Neural progenitor cell (in vitro differentiated cells): ENCODE measurements at regions not wholly inside any gene's neighbourhood (a gene's known extent, or its start where the extent isn't known, plus 50 kb on each side); places are given as distances from the start of the nearest gene placed in this dataset.

ENCODE experiments used
- DNase-seq: peaks from one replicate; pipeline ENCODE4 v3.0.0-alpha.2; 2016; ENCODE audit warnings: low spot score
- H2AFZ ChIP-seq: fragments of 200-600 bp; sonication (generic); replicated peaks from 2 replicates; pipeline ENCODE4 v1.6.1; 2016; ENCODE audit warnings: antibody characterized with exemption
- H3F3A ChIP-seq: fragments of 200-600 bp; sonication (generic); 2 replicates; pipeline ENCODE4 v1.6.1; 2016; ENCODE audit warnings: antibody characterized with exemption, low read depth
- H3K27ac ChIP-seq: fragments of 200-600 bp; sonication (generic); 2 replicates; pipeline ENCODE4 v1.5.1; 2016; ENCODE audit warnings: mild to moderate bottlenecking
- H3K27me3 ChIP-seq: fragments of 200-600 bp; sonication (generic); 2 replicates; pipeline ENCODE4 v1.6.1; 2016; ENCODE audit warnings: mild to moderate bottlenecking, moderate library complexity
- H3K36me3 ChIP-seq: fragments of 200-600 bp; sonication (generic); 2 replicates; pipeline ENCODE4 v1.5.1; 2016
- H3K4me1 ChIP-seq: fragments of 200-600 bp; sonication (generic); 2 replicates; pipeline ENCODE4 v1.6.1; 2016; ENCODE audit warnings: mixed run types
- H3K4me2 ChIP-seq: fragments of 200-600 bp; sonication (generic); 2 replicates; pipeline ENCODE4 v1.6.1; 2016
- H3K4me3 ChIP-seq: fragments of 200-600 bp; sonication (generic); 2 replicates; pipeline ENCODE4 v1.5.1; 2016
- H3K79me2 ChIP-seq: fragments of 200-600 bp; sonication (generic); 2 replicates; pipeline ENCODE4 v1.6.1; 2016; ENCODE audit warnings: low read depth
- H3K9ac ChIP-seq: fragments of 200-600 bp; sonication (generic); 2 replicates; pipeline ENCODE4 v1.6.1; 2016
- H3K9me3 ChIP-seq: fragments of 200-600 bp; sonication (generic); 2 replicates; pipeline ENCODE4 v1.5.1; 2016; ENCODE audit warnings: low read depth
- H4K20me1 ChIP-seq: fragments of 200-600 bp; sonication (generic); 2 replicates; pipeline ENCODE4 v1.6.1; 2016; ENCODE audit warnings: low read depth
- H3K27ac Mint-ChIP-seq: 3 replicates; pipeline ENCODE4 v1.8.0; 2021; ENCODE audit warnings: mixed read lengths
- H3K27me3 Mint-ChIP-seq: 2 replicates; pipeline ENCODE4 v1.8.0; 2022; ENCODE audit warnings: low read depth, mild to moderate bottlenecking, inconsistent platforms, moderate library complexity, mixed read lengths; ENCODE audit not compliant: insufficient read depth
- H3K36me3 Mint-ChIP-seq: 3 replicates; pipeline ENCODE4 v1.8.0; 2021; ENCODE audit warnings: mixed read lengths
- H3K4me1 Mint-ChIP-seq: 3 replicates; pipeline ENCODE4 v1.8.0; 2021; ENCODE audit warnings: mixed read lengths
- H3K4me3 Mint-ChIP-seq: 3 replicates; pipeline ENCODE4 v1.8.0; 2021; ENCODE audit warnings: mild to moderate bottlenecking, moderate library complexity, mixed read lengths
- H3K9me3 Mint-ChIP-seq: 3 replicates; pipeline ENCODE4 v1.8.0; 2020; ENCODE audit warnings: mixed read lengths
- CTCF ChIP-seq: fragments of 200-600 bp; sonication (generic); IDR thresholded peaks from 2 replicates; pipeline ENCODE4 v1.5.1; 2017; ENCODE audit warnings: antibody characterized with exemption, mild to moderate bottlenecking
- EZH2 ChIP-seq: fragments of 200-600 bp; sonication (generic); IDR thresholded peaks from 2 replicates; pipeline ENCODE4 v1.6.1; 2017; ENCODE audit warnings: antibody characterized with exemption, mild to moderate bottlenecking, moderate library complexity
- EZH2phosphoT487 ChIP-seq: fragments of 200-600 bp; sonication (generic); IDR thresholded peaks from 2 replicates; pipeline ENCODE4 v1.6.1; 2017; ENCODE audit warnings: antibody characterized with exemption

- no peaks in the 10 kb centered on the region for H3F3A ChIP-seq
- Mint-ChIP-seq H3K4me1 (no peaks in the 10 kb centered on the region), H3K27ac (no peak overlapping the region), H3K4me3 (no peak overlapping the region), H3K27me3 (no peaks in the 10 kb centered on the region), H3K36me3 (no peaks in the 10 kb centered on the region), H3K9me3 (no peaks in the 10 kb centered on the region)
- no peaks in the 10 kb centered on the region for H3K36me3 ChIP-seq
- no peak overlapping the region for H2AFZ ChIP-seq
- TF ChIP-seq EZH2 (no peak), CTCF (no peak), EZH2phosphoT487 (no peak)
- no peak overlapping the region for H3K9ac ChIP-seq
- no peak overlapping the region for H3K27ac ChIP-seq
- peaks cover 4% of the 10 kb centered on the region for H3K4me1 ChIP-seq
- no peak overlapping the region for H3K4me3 ChIP-seq
- no peaks in the 10 kb centered on the region for H3K9me3 ChIP-seq
- H3K27me3 ChIP-seq, result no peaks in the 10 kb centered on the region
- DNase-seq, result no peak
- H3K79me2 ChIP-seq, result no peaks in the 10 kb centered on the region
- no peaks in the 10 kb centered on the region for H4K20me1 ChIP-seq
- no peak overlapping the region for H3K4me2 ChIP-seq
Measured at GRCh38 chr14:29486132-29486531, 441.5 kb downstream of the PRKD1 start.

GRCh38 chr14:29489911-29490425, 437.7 kb downstream of the PRKD1 start:
- Mint-ChIP-seq H3K4me1 (no peaks in the 10 kb centered on the region), H3K36me3 (no peaks in the 10 kb centered on the region), H3K9me3 (no peaks in the 10 kb centered on the region), H3K4me3 (no peak overlapping the region), H3K27me3 (no peaks in the 10 kb centered on the region), H3K27ac (no peak overlapping the region)
- Histone ChIP-seq H3F3A (no peaks in the 10 kb centered on the region), H3K9me3 (no peaks in the 10 kb centered on the region), H3K4me1 (peaks cover 4% of the 10 kb centered on the region), H4K20me1 (no peaks in the 10 kb centered on the region), H3K27me3 (no peaks in the 10 kb centered on the region), H3K27ac (no peak overlapping the region), H3K36me3 (no peaks in the 10 kb centered on the region), H3K4me3 (no peak overlapping the region), H3K4me2 (no peak overlapping the region), H3K9ac (no peak overlapping the region), H3K79me2 (no peaks in the 10 kb centered on the region), H2AFZ (no peak overlapping the region)
- TF ChIP-seq EZH2phosphoT487, result no peak
- TF ChIP-seq CTCF, result no peak
- TF ChIP-seq EZH2, result no peak
- no peak for DNase-seq

- H3K36me3 ChIP-seq, result no peaks in the 10 kb centered on the region
- no peaks in the 10 kb centered on the region for H3K27me3 Mint-ChIP-seq
- H3K4me3 Mint-ChIP-seq, result no peak overlapping the region
- TF ChIP-seq EZH2phosphoT487 (no peak), CTCF (no peak), EZH2 (no peak)
- H3K9me3 ChIP-seq, result no peaks in the 10 kb centered on the region
- H3K79me2 ChIP-seq, result no peaks in the 10 kb centered on the region
- no peak overlapping the region for H3K4me2 ChIP-seq
- no peak for DNase-seq
- H3F3A ChIP-seq, result no peaks in the 10 kb centered on the region
- H3K4me1 ChIP-seq, result peaks cover 2% of the 10 kb centered on the region
- H3K4me3 ChIP-seq, result no peak overlapping the region
- peaks cover 4% of the 10 kb centered on the region for H3K9me3 Mint-ChIP-seq
- H3K27ac Mint-ChIP-seq, result no peak overlapping the region
- H3K27me3 ChIP-seq, result no peaks in the 10 kb centered on the region
- no peak overlapping the region for H2AFZ ChIP-seq
- H3K4me1 Mint-ChIP-seq, result no peaks in the 10 kb centered on the region
- no peak overlapping the region for H3K27ac ChIP-seq
- no peak overlapping the region for H3K9ac ChIP-seq
- no peaks in the 10 kb centered on the region for H4K20me1 ChIP-seq
- no peaks in the 10 kb centered on the region for H3K36me3 Mint-ChIP-seq
Measured at GRCh38 chr14:29493849-29494248, 433.8 kb downstream of the PRKD1 start.
